Upper lobe of right lung (tissue), 1 donor: ENCODE measurements at regions not wholly inside any gene's neighbourhood (a gene's known extent, or its start where the extent isn't known, plus 50 kb on each side); places are given as distances from the start of the nearest gene placed in this dataset.

Source experiments
- ATAC-seq: fragments of 200-7000 bp; cut with Tn5 transposase; one replicate; pipeline ENCODE4 v1.9.1; 2020; ENCODE audit warnings: mild to moderate bottlenecking, moderate library complexity
- DNase-seq: peaks from one replicate; pipeline ENCODE4 v3.0.0-alpha.2; 2020
- H3K27ac ChIP-seq: fragments of 200-600 bp; one replicate; pipeline ENCODE4 v1.8.0; 2022
- H3K27me3 ChIP-seq: fragments of 200-600 bp; one replicate; pipeline ENCODE4 v1.8.0; 2022; ENCODE audit warnings: mild to moderate bottlenecking
- H3K36me3 ChIP-seq: fragments of 200-600 bp; one replicate; pipeline ENCODE4 v1.8.0; 2022
- H3K4me1 ChIP-seq: fragments of 200-600 bp; one replicate; pipeline ENCODE4 v1.8.0; 2022
- H3K4me3 ChIP-seq: fragments of 200-600 bp; one replicate; pipeline ENCODE4 v1.8.0; 2022; ENCODE audit warnings: mild to moderate bottlenecking
- H3K9me3 ChIP-seq: fragments of 200-600 bp; one replicate; pipeline ENCODE4 v1.8.0; 2022
- CTCF ChIP-seq: fragments of 200-600 bp; IDR thresholded peaks from one replicate; pipeline ENCODE4 v1.8.0; 2022; ENCODE audit warnings: antibody characterized with exemption
- intact Hi-C: fragments of 100-400 bp; cut with DNase I; formaldehyde crosslinking; loops from one replicate; pipeline ENCODE4 v1.11.0; 2022
- donor health status: DM: no; HTN: yes; CAD: no; lungs with severe emphysema.

- Histone ChIP-seq H3K27me3 (no peaks in the 10 kb centered on the region), H3K36me3 (no peaks in the 10 kb centered on the region), H3K4me3 (no peak overlapping the region), H3K27ac (no peak overlapping the region), H3K4me1 (no peaks in the 10 kb centered on the region), H3K9me3 (no peaks in the 10 kb centered on the region)
- ATAC-seq: no peak
- intact Hi-C loops: no loop called here
- TF ChIP-seq CTCF: no peak
- no peak for DNase-seq
Observed at GRCh38 chr21:38613686-38614085, 115.4 kb upstream of the ERG start.

- DNase-seq (no peak), ATAC-seq (no peak)
- Histone ChIP-seq H3K36me3 (no peaks in the 10 kb centered on the region), H3K4me1 (no peaks in the 10 kb centered on the region), H3K27ac (no peak overlapping the region), H3K4me3 (no peak overlapping the region), H3K9me3 (no peaks in the 10 kb centered on the region), H3K27me3 (no peaks in the 10 kb centered on the region)
- TF ChIP-seq CTCF: no peak
- intact Hi-C loops: no loop called here
Observed at GRCh38 chr21:38614558-38614957, 116.3 kb upstream of the ERG start.

GRCh38 chr21:38619480-38619879, 121.2 kb upstream of the ERG start:
- TF ChIP-seq CTCF: no peak
- H3K36me3 ChIP-seq: no peaks in the 10 kb centered on the region
- ATAC-seq: no peak
- H3K27ac ChIP-seq: no peak overlapping the region
- no peaks in the 10 kb centered on the region for H3K9me3 ChIP-seq
- intact Hi-C loops: no loop called here
- no peaks in the 10 kb centered on the region for H3K4me1 ChIP-seq
- no peak for DNase-seq
- H3K4me3 ChIP-seq: no peak overlapping the region
- no peaks in the 10 kb centered on the region for H3K27me3 ChIP-seq

GRCh38 chr21:38619992-38620479, 121.8 kb upstream of the ERG start:
- no peak for DNase-seq
- H3K9me3 ChIP-seq: no peaks in the 10 kb centered on the region
- no peaks in the 10 kb centered on the region for H3K36me3 ChIP-seq
- TF ChIP-seq CTCF: no peak
- no peaks in the 10 kb centered on the region for H3K4me1 ChIP-seq
- H3K27me3 ChIP-seq: no peaks in the 10 kb centered on the region
- H3K27ac ChIP-seq: no peak overlapping the region
- peak; percentile 40 for ATAC-seq
- intact Hi-C loops: no loop called here
- H3K4me3 ChIP-seq: no peak overlapping the region

- H3K9me3 ChIP-seq: no peaks in the 10 kb centered on the region
- H3K27me3 ChIP-seq: no peaks in the 10 kb centered on the region
- no peak for DNase-seq
- no peak overlapping the region for H3K27ac ChIP-seq
- H3K4me3 ChIP-seq: no peak overlapping the region
- H3K36me3 ChIP-seq: no peaks in the 10 kb centered on the region
- no peak for TF ChIP-seq CTCF
- intact Hi-C loops: no loop called here
- ATAC-seq: no peak
- no peaks in the 10 kb centered on the region for H3K4me1 ChIP-seq
Observed at GRCh38 chr21:38621132-38621531, 122.9 kb upstream of the ERG start.
